NCI-H460 (cell line): ENCODE measurements at regions not wholly inside any gene's neighbourhood (a gene's known extent, or its start where the extent isn't known, plus 50 kb on each side); places are given as distances from the start of the nearest gene placed in this dataset.

Experiments
- DNase-seq: peaks from one replicate; pipeline ENCODE4 v3.0.0-alpha.2; 2016; ENCODE audit warnings: low read depth; ENCODE audit errors: extremely low read depth
- small RNA-seq, 2 experiments: library from RNA; depleted of rRNA; stranded (forward); fragments of <200 nt; gene quantifications; one replicate each; pipeline ENCODE3, GENCODE V24; 2014

GRCh38 chr14:29521526-29522137, 406.0 kb downstream of the PRKD1 start:
- DNase-seq = no peak

Small RNA genes in the stretch of these regions (small RNA-seq; reads per million reads assigned to genes)
- 0 reads per million in 2 experiments for gene RF00019
- gene RNU11-5P = 0 reads per million in 2 experiments
- gene RNU6-864P = 0 reads per million in 2 experiments
